Karpas-422 (cell line): ENCODE measurements at regions not wholly inside any gene's neighbourhood (a gene's known extent, or its start where the extent isn't known, plus 50 kb on each side); places are given as distances from the start of the nearest gene placed in this dataset.
A peak's percentile ranks its signal among the peaks of the same experiment; 100 is the strongest.
"Not testable (repeated sequence)": the region's sequence is repeated elsewhere in the genome, so short reads cannot be mapped to it uniquely, and the experiment has no call there.

Experiments used
- DNase-seq: peaks from one replicate; pipeline ENCODE4 v3.0.0-alpha.2; 2015
- H2AFZ ChIP-seq: fragments of 200-600 bp; sonication (generic); 2 replicates; pipeline ENCODE4 v1.6.1; 2014; ENCODE audit warnings: antibody characterized with exemption, low read length, mixed read lengths
- H3K27ac ChIP-seq: fragments of 200-600 bp; sonication (generic); 2 replicates; pipeline ENCODE4 v1.5.1; 2014; ENCODE audit warnings: mild to moderate bottlenecking, low read length, moderate library complexity
- H3K27me3 ChIP-seq: fragments of 200-600 bp; sonication (generic); 2 replicates; pipeline ENCODE4 v1.6.1; 2014; ENCODE audit warnings: low read length, mixed read lengths
- H3K36me3 ChIP-seq: fragments of 200-600 bp; sonication (generic); 2 replicates; pipeline ENCODE4 v1.6.1; 2014; ENCODE audit warnings: low read length, mixed read lengths; ENCODE audit not compliant: insufficient read depth
- H3K4me1 ChIP-seq: fragments of 200-600 bp; sonication (generic); 2 replicates; pipeline ENCODE4 v1.6.1; 2014; ENCODE audit warnings: mild to moderate bottlenecking, low read length, mixed read lengths
- H3K4me2 ChIP-seq: fragments of 200-600 bp; sonication (generic); 2 replicates; pipeline ENCODE4 v1.6.1; 2014; ENCODE audit warnings: low read length, low read depth, mild to moderate bottlenecking; ENCODE audit not compliant: poor library complexity, severe bottlenecking
- H3K4me3 ChIP-seq: fragments of 200-600 bp; sonication (generic); 2 replicates; pipeline ENCODE4 v1.5.1; 2014; ENCODE audit warnings: mild to moderate bottlenecking, antibody characterized with exemption, low read length, mixed read lengths
- H3K79me2 ChIP-seq: fragments of 200-600 bp; sonication (generic); 2 replicates; pipeline ENCODE4 v1.6.1; 2014; ENCODE audit warnings: mild to moderate bottlenecking, low read length, mixed read lengths
- H3K9ac ChIP-seq: fragments of 200-600 bp; sonication (generic); 2 replicates; pipeline ENCODE4 v1.6.0; 2014; ENCODE audit warnings: low read length
- H3K9me2 ChIP-seq: fragments of 200-600 bp; sonication (generic), shearing (Covaris generic); replicated peaks from 2 replicates; pipeline ENCODE4 v1.6.0; 2014; ENCODE audit warnings: mild to moderate bottlenecking, low read length, moderate library complexity; ENCODE audit not compliant: insufficient read depth
- H3K9me3 ChIP-seq: fragments of 300-700, 200-600 bp; sonication (generic); 2 replicates; pipeline ENCODE4 v1.6.1; 2014; ENCODE audit warnings: low read length, mixed read lengths
- H4K20me1 ChIP-seq: fragments of 200-600 bp; sonication (generic); 2 replicates; pipeline ENCODE4 v1.6.1; 2014; ENCODE audit warnings: mild to moderate bottlenecking, antibody characterized with exemption, low read length, low read depth; ENCODE audit not compliant: insufficient read depth

GRCh38 chr14:38554026-38554425 is 298.1 kb upstream of the CLEC14A start:
- Histone ChIP-seq H3K4me3 (no peak overlapping the region), H3K4me2 (no peak overlapping the region), H3K27ac (no peak overlapping the region), H3K9me3 (no peaks in the 10 kb centered on the region; the same call in 1 of the 2 replicates), H2AFZ (no peak overlapping the region), H3K9me2 (no peaks in the 10 kb centered on the region), H4K20me1 (no peaks in the 10 kb centered on the region), H3K9ac (no peak overlapping the region), H3K36me3 (no peaks in the 10 kb centered on the region), H3K79me2 (no peaks in the 10 kb centered on the region), H3K4me1 (peaks cover 5% of the 10 kb centered on the region; the same call in 1 of the 2 replicates), H3K27me3 (no peaks in the 10 kb centered on the region)
- no peak for DNase-seq

DNA sequence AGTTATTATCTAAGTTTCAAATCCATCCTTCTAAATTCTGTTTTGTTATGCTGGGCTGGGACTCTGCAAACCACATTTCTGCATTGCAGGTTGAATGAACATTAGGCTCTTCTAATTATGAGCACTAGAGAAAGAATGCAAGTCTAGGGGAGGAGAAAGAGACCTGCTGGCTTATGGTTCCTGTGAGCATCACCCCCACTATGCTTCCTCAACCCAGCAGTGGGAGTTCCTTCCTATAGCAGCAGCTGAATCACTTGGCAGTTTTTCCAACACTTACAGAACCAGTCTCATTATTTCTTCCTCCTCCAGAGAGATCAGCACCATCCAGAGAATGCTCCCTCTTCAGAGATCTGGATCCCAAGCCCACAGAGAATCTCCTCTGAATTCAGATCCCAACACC is 297.7 kb upstream of the CLEC14A start:
- no peaks in the 10 kb centered on the region for H3K79me2 ChIP-seq
- no peaks in the 10 kb centered on the region for H3K27me3 ChIP-seq
- no peaks in the 10 kb centered on the region for H3K9me3 ChIP-seq
- H2AFZ ChIP-seq: no peak overlapping the region
- peaks cover 5% of the 10 kb centered on the region; the same call in 1 of the 2 replicates for H3K4me1 ChIP-seq
- H3K9me2 ChIP-seq: no peaks in the 10 kb centered on the region
- DNase-seq: no peak
- no peak overlapping the region for H3K4me3 ChIP-seq
- no peaks in the 10 kb centered on the region for H4K20me1 ChIP-seq
- no peaks in the 10 kb centered on the region for H3K36me3 ChIP-seq
- no peak overlapping the region for H3K27ac ChIP-seq
- no peak overlapping the region for H3K4me2 ChIP-seq
- no peak overlapping the region for H3K9ac ChIP-seq

GRCh38 chr14:38549564-38549963 is 293.7 kb upstream of the CLEC14A start:
- Histone ChIP-seq H3K27me3 (no peaks in the 10 kb centered on the region), H3K4me3 (no peak overlapping the region), H3K4me1 (no peaks in the 10 kb centered on the region), H3K9me2 (no peaks in the 10 kb centered on the region), H3K27ac (no peak overlapping the region), H2AFZ (no peak overlapping the region), H3K36me3 (no peaks in the 10 kb centered on the region), H3K79me2 (no peaks in the 10 kb centered on the region), H3K9me3 (no peaks in the 10 kb centered on the region), H3K4me2 (no peak overlapping the region), H4K20me1 (no peaks in the 10 kb centered on the region), H3K9ac (no peak overlapping the region)
- DNase-seq: no peak

GRCh38 chr14:38547961-38548490 is 292.1 kb upstream of the CLEC14A start:
- Histone ChIP-seq H3K27ac (no peak overlapping the region), H3K79me2 (no peaks in the 10 kb centered on the region), H3K4me3 (no peak overlapping the region), H3K36me3 (no peaks in the 10 kb centered on the region), H4K20me1 (no peaks in the 10 kb centered on the region), H2AFZ (0 out of 2 replicates have a peak overlapping the region, but pooled peaks have one; percentile 37), H3K9me2 (no peaks in the 10 kb centered on the region), H3K9ac (no peak overlapping the region), H3K4me2 (no peak overlapping the region), H3K9me3 (no peaks in the 10 kb centered on the region), H3K27me3 (no peaks in the 10 kb centered on the region), H3K4me1 (no peaks in the 10 kb centered on the region)
- no peak for DNase-seq

DNA sequence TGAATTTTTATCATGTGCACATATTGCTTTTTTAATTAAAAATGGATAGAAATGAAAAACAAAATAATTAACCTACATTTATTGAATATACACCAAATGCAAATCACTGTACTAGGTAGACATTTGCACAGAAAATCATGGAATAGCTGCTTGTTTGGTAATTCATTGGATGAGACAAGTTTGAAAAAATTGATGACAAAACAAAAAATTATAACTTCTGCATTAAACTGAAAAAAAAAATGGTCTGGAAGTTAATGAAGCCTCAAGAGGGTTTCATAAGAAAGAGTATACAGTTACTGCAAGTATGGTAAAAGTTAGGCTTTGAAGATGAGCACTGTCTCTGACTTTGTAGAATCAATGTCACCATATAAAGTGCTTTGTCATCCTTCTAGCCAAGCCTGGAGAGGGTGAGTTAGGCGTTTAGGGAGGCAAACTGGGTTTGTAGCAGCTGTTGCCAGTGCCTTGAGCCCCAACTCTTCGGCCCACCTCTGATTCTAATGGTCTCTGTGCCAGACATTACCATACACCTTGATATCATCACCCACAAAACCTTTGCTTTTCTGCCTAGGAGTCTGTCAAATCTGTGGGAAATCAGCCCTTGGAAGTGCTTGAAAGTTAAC is 291.1 kb upstream of the CLEC14A start:
- no peak overlapping the region for H2AFZ ChIP-seq

GRCh38 chr14:38544776-38545175 is 288.9 kb upstream of the CLEC14A start:
- Histone ChIP-seq H3K27me3 (no peaks in the 10 kb centered on the region), H3K79me2 (no peaks in the 10 kb centered on the region), H4K20me1 (no peaks in the 10 kb centered on the region), H3K4me1 (no peaks in the 10 kb centered on the region), H3K4me2 (no peak overlapping the region), H3K36me3 (no peaks in the 10 kb centered on the region), H2AFZ (no peak overlapping the region), H3K9ac (no peak overlapping the region), H3K4me3 (no peak overlapping the region), H3K9me2 (no peaks in the 10 kb centered on the region), H3K27ac (no peak overlapping the region), H3K9me3 (0 out of 2 replicates have a peak, but pooled peaks cover 7% of the 10 kb centered on the region)
- no peak for DNase-seq

More for the DNA sequence above, 291.1 kb upstream of the CLEC14A start:
- Histone ChIP-seq H3K36me3 (no peaks in the 10 kb centered on the region), H3K4me3 (no peak overlapping the region), H3K27me3 (no peaks in the 10 kb centered on the region), H3K9me3 (0 out of 2 replicates have a peak, but pooled peaks cover 1% of the 10 kb centered on the region), H3K79me2 (no peaks in the 10 kb centered on the region), H4K20me1 (no peaks in the 10 kb centered on the region), H3K9ac (no peak overlapping the region), H3K4me2 (no peak overlapping the region), H3K4me1 (no peaks in the 10 kb centered on the region), H3K27ac (no peak overlapping the region), H3K9me2 (no peaks in the 10 kb centered on the region)
- DNase-seq: no peak

GRCh38 chr14:38543851-38544250 is 288.0 kb upstream of the CLEC14A start:
- not testable (repeated sequence) for H3K4me3 ChIP-seq, H3K27ac ChIP-seq, H2AFZ ChIP-seq, H3K36me3 ChIP-seq, H3K9ac ChIP-seq, H4K20me1 ChIP-seq, H3K27me3 ChIP-seq, H3K9me3 ChIP-seq, H3K79me2 ChIP-seq, H3K4me1 ChIP-seq, DNase-seq, H3K4me2 ChIP-seq, H3K9me2 ChIP-seq

GRCh38 chr14:38538053-38538452 is 282.2 kb upstream of the CLEC14A start:
- not testable (repeated sequence) for H3K79me2 ChIP-seq, H3K4me1 ChIP-seq, H3K27me3 ChIP-seq

More at GRCh38 chr14:38538053-38538452, 282.2 kb upstream of the CLEC14A start:
- H3K9me3 ChIP-seq, H3K27ac ChIP-seq, H3K9me2 ChIP-seq, DNase-seq, H4K20me1 ChIP-seq, H2AFZ ChIP-seq, H3K4me3 ChIP-seq, H3K9ac ChIP-seq, H3K4me2 ChIP-seq, H3K36me3 ChIP-seq: not testable (repeated sequence)
